MM.1S (cell line): ENCODE measurements at regions not wholly inside any gene's neighbourhood (a gene's known extent, or its start where the extent isn't known, plus 50 kb on each side); places are given as distances from the start of the nearest gene placed in this dataset.

Experiments
- CTCF ChIP-seq: fragments of 300-600 bp; sonication (generic); IDR thresholded peaks from 2 replicates; pipeline ENCODE4 v1.5.1; 2016; ENCODE audit warnings: antibody characterized with exemption, low read length, mixed read lengths
- EZH2 ChIP-seq: fragments of 300-600 bp; sonication (generic); optimal IDR thresholded peaks from 2 replicates; pipeline ENCODE3; 2017; ENCODE audit warnings: low read depth, mild to moderate bottlenecking, antibody characterized with exemption, low read length, mixed read lengths
- EZH2phosphoT487 ChIP-seq: fragments of 300-600 bp; sonication (generic); IDR thresholded peaks from 2 replicates; pipeline ENCODE4 v1.6.1; 2018; ENCODE audit warnings: antibody characterized with exemption, low read length

GRCh38 chr2:144324446-144325045, 195.4 kb downstream of the ZEB2 start:
- TF ChIP-seq CTCF (no peak), EZH2 (no peak), EZH2phosphoT487 (no peak)
